ENCODE measurements at regions not wholly inside any gene's neighbourhood (a gene's known extent, or its start where the extent isn't known, plus 50 kb on each side); places are given as distances from the start of the nearest gene placed in this dataset.

- Mint-ChIP-seq H3K27ac (no peak overlapping the region), H3K9me3 (peaks cover 0 to 4% (median 3%) of the 10 kb centered on the region in 7 donors), H3K4me1 (no peaks in the 10 kb centered on the region), H3K36me3 (no peaks in the 10 kb centered on the region), H3K27me3 (ENCODE audit: low read depth in 3 of 3) (peaks cover 0 to 2% (median 0%) of the 10 kb centered on the region in 3 donors), H3K4me3 (no peak overlapping the region)
- Histone ChIP-seq H3K4me2 (replicated peaks; ENCODE audit: extremely low read depth, low read length, poor library complexity, severe bottlenecking) (no peak overlapping the region), H3K27me3 (ENCODE audit: control insufficient read depth in 2 of 2, insufficient read depth in 2 of 2, low read length in 2 of 2) (no peaks in the 10 kb centered on the region), H3K9ac (ENCODE audit: insufficient read depth, low read length, poor library complexity, severe bottlenecking) (no peak overlapping the region), H3K4me1 (ENCODE audit: control insufficient read depth in 1 of 2, insufficient read depth in 2 of 2, low read length in 2 of 2) (no peaks in the 10 kb centered on the region), H3K9me3 (replicated peaks in 1 of 2; ENCODE audit: control insufficient read depth in 1 of 2, insufficient read depth in 1 of 2, low read length in 2 of 2) (no peaks in the 10 kb centered on the region), H3K36me3 (replicated peaks in 1 of 2; ENCODE audit: control insufficient read depth in 1 of 2, insufficient read depth in 2 of 2, low read length in 2 of 2) (no peaks in the 10 kb centered on the region), H4K20me1 (ENCODE audit: insufficient read depth, low read length) (no peaks in the 10 kb centered on the region), H2AFZ (ENCODE audit: insufficient read depth, low read depth, low read length, poor library complexity, severe bottlenecking) (no peak overlapping the region), H3K4me3 (replicated peaks in 1 of 3; ENCODE audit: low read depth in 2 of 3, low read length in 3 of 3) (no peak overlapping the region), H3K27ac (ENCODE audit: low read depth in 1 of 2, low read length in 2 of 2) (no peak overlapping the region), H3K79me2 (ENCODE audit: insufficient read depth, low read length) (no peaks in the 10 kb centered on the region)
- no peak for TF ChIP-seq CTCF (IDR thresholded peaks at IDR 0.05)
- no peak for DNase-seq
- intact Hi-C loops (cut with micrococcal nuclease): no loop called here
- 100% methylated on average over 1 of the region's 3 CpGs for WGBS (ENCODE audit: insufficient coverage)
Measured at GRCh38 chr9:85283421-85283820, 458.3 kb downstream of the AGTPBP1 start.

- H3K36me3 Mint-ChIP-seq: no peaks in the 10 kb centered on the region
- peaks cover 0 to 3% (median 2%) of the 10 kb centered on the region in 7 donors for H3K9me3 Mint-ChIP-seq
- Histone ChIP-seq H3K4me2 (replicated peaks; ENCODE audit: extremely low read depth, low read length, poor library complexity, severe bottlenecking) (no peak overlapping the region), H3K9me3 (replicated peaks in 1 of 2; ENCODE audit: control insufficient read depth in 1 of 2, insufficient read depth in 1 of 2, low read length in 2 of 2) (no peaks in the 10 kb centered on the region), H3K79me2 (ENCODE audit: insufficient read depth, low read length) (no peaks in the 10 kb centered on the region), H3K9ac (ENCODE audit: insufficient read depth, low read length, poor library complexity, severe bottlenecking) (no peak overlapping the region), H4K20me1 (ENCODE audit: insufficient read depth, low read length) (no peaks in the 10 kb centered on the region), H3K4me3 (replicated peaks in 1 of 3; ENCODE audit: low read depth in 2 of 3, low read length in 3 of 3) (no peak overlapping the region), H3K27ac (ENCODE audit: low read depth in 1 of 2, low read length in 2 of 2) (no peak overlapping the region), H3K36me3 (replicated peaks in 1 of 2; ENCODE audit: control insufficient read depth in 1 of 2, insufficient read depth in 2 of 2, low read length in 2 of 2) (no peaks in the 10 kb centered on the region), H2AFZ (ENCODE audit: insufficient read depth, low read depth, low read length, poor library complexity, severe bottlenecking) (no peak overlapping the region), H3K4me1 (ENCODE audit: control insufficient read depth in 1 of 2, insufficient read depth in 2 of 2, low read length in 2 of 2) (no peaks in the 10 kb centered on the region), H3K27me3 (ENCODE audit: control insufficient read depth in 2 of 2, insufficient read depth in 2 of 2, low read length in 2 of 2) (no peaks in the 10 kb centered on the region)
- no peak overlapping the region for H3K27ac Mint-ChIP-seq
- H3K4me3 Mint-ChIP-seq: no peak overlapping the region
- no peak for DNase-seq
- H3K27me3 Mint-ChIP-seq (ENCODE audit: low read depth in 3 of 3): peaks cover 0 to 2% (median 1%) of the 10 kb centered on the region in 3 donors
- no peak for TF ChIP-seq CTCF (IDR thresholded peaks at IDR 0.05)
- intact Hi-C loops (cut with micrococcal nuclease): no loop called here
- no CpG with 5 or more reads among the region's 4 CpGs for WGBS (ENCODE audit: insufficient coverage)
- H3K4me1 Mint-ChIP-seq: no peaks in the 10 kb centered on the region
Measured at GRCh38 chr9:85278769-85279168, 463.0 kb downstream of the AGTPBP1 start.

All from CD14-positive monocyte (primary cell).